ENCODE measurements at regions not wholly inside any gene's neighbourhood (a gene's known extent, or its start where the extent isn't known, plus 50 kb on each side); places are given as distances from the start of the nearest gene placed in this dataset.

DNA sequence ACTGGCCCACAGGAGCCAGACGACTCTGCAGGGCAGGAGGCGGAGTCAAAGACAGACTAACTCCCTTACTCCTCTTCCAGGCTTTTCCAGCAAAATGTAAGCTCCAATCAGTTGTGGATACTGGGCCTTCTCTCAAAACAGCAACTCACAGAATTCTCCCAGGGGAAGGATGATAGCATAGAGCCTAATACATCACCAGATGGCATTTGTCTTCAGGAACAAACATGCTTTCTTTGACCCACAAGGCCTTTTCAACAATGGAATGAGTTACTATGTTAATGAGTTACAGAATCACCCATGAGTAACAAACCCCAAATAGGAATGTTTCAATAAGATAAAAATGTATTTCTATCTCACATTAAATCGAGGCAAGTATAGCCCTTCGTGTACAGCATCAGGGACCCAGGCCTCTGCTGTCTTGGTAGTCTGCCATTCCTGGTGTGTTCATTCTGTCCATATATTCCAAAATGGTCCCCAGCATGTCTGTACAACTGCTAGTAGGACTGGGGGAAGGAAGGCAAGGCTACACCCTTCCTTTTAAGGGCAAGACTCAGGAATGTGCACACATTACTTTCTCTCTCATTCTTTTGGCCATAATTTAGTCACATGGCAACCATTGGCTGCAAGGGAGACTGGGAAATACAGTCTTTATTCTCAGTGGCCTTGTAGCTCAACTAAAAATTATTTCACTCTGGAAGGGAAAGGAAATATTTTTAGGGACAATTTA lies 76.4 kb downstream of the BOD1L2 start:
- Histone ChIP-seq H3K4me1 (no peaks in the 10 kb centered on the region), H3K4me3 (no peak overlapping the region), H3K27me3 (no peaks in the 10 kb centered on the region), H3K27ac (no peak overlapping the region), H3K36me3 (no peaks in the 10 kb centered on the region), H3K9me3 (no peaks in the 10 kb centered on the region)
- no peak for ATAC-seq (ENCODE audit: low FRiP score in 2 of 2)
- 62 to 66% methylated on average over 4 of the region's 4 CpGs for WGBS, 2 donors
- no peak for DNase-seq
- TF ChIP-seq POLR2AphosphoS5 (IDR thresholded peaks at IDR 0.05) (no peak), EP300 (IDR thresholded peaks at IDR 0.05) (no peak), POLR2A (IDR thresholded peaks at IDR 0.05) (no peak)
- TF ChIP-seq, protein P1, sequence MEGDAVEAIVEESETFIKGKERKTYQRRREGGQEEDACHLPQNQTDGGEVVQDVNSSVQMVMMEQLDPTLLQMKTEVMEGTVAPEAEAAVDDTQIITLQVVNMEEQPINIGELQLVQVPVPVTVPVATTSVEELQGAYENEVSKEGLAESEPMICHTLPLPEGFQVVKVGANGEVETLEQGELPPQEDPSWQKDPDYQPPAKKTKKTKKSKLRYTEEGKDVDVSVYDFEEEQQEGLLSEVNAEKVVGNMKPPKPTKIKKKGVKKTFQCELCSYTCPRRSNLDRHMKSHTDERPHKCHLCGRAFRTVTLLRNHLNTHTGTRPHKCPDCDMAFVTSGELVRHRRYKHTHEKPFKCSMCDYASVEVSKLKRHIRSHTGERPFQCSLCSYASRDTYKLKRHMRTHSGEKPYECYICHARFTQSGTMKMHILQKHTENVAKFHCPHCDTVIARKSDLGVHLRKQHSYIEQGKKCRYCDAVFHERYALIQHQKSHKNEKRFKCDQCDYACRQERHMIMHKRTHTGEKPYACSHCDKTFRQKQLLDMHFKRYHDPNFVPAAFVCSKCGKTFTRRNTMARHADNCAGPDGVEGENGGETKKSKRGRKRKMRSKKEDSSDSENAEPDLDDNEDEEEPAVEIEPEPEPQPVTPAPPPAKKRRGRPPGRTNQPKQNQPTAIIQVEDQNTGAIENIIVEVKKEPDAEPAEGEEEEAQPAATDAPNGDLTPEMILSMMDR (IDR thresholded peaks at IDR 0.05), result no peak

DNA sequence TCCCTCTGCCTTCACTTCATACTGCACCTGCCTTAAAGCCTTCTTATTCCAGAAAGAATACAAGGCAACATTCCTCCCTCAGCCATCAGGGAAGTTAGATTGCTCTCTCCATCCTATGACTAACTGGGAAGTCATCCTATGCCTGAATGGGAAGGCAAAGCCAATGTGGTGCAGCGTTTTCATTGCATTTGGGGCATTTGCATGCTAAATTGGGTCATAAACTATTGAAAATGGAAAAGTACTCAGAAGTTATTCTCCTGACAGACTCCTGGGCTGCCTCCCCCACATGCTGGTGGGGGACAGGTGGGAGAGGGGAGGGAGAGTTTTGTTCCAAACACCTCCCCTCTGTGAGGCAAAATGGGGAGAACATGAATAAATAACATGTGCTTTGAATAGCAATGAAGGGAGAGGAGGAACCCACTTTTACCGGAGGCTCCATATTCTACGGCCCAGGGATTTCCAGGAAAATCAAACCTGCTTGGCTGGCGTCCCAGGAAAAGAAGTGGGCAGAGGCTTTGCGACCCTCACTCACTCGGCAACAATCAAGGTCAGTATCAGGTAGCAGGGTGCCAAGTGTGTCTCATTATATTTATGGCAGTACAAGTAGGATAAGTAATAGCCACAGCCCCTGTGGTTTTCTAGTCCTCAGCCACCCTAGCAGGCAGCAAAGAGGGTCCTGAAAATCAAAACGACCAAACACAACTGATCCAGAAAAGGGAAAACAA lies 84.1 kb downstream of the BOD1L2 start:
- Histone ChIP-seq H3K27ac (no peak overlapping the region), H3K4me3 (no peak overlapping the region), H3K27me3 (no peaks in the 10 kb centered on the region), H3K36me3 (no peaks in the 10 kb centered on the region), H3K4me1 (no peaks in the 10 kb centered on the region), H3K9me3 (no peaks in the 10 kb centered on the region)
- ATAC-seq (ENCODE audit: low FRiP score in 2 of 2), result no peak
- DNase-seq, result no peak
- TF ChIP-seq POLR2AphosphoS5 (IDR thresholded peaks at IDR 0.05) (no peak), EP300 (IDR thresholded peaks at IDR 0.05) (no peak), POLR2A (IDR thresholded peaks at IDR 0.05) (no peak)
- TF ChIP-seq, protein P1 (IDR thresholded peaks at IDR 0.05), result no peak
- WGBS, 2 donors, result 65 to 73% methylated on average over 7 of the region's 7 CpGs

DNA sequence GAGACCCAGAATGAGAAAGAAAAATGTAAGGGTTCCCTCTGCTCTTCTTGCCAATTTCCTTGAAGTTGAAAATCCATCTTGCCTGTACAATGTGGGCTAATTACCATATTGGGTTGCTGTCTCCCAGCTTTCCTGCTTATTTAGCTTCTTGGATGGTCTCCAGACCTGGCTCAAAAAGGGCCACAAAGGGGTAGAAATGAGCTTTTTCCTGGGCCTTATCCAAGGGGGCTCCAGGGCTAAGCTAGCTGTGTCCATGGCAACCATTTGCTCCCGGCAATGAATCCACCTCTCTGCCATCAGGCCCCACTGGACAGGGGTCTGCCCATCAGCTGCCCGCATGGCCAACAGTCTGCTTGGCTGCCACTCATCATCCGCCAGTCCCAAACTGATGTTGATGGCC lies 85.0 kb downstream of the BOD1L2 start:
- Histone ChIP-seq H3K36me3 (no peaks in the 10 kb centered on the region), H3K27ac (no peak overlapping the region), H3K4me3 (no peak overlapping the region), H3K4me1 (no peaks in the 10 kb centered on the region), H3K27me3 (no peaks in the 10 kb centered on the region), H3K9me3 (no peaks in the 10 kb centered on the region)
- TF ChIP-seq EP300 (IDR thresholded peaks at IDR 0.05) (no peak), POLR2A (IDR thresholded peaks at IDR 0.05) (no peak), POLR2AphosphoS5 (IDR thresholded peaks at IDR 0.05) (no peak)
- TF ChIP-seq, protein P1 (IDR thresholded peaks at IDR 0.05), result no peak
- no peak for ATAC-seq (ENCODE audit: low FRiP score in 2 of 2)
- DNase-seq, result peak in 1 of 2 donors; percentile 15
- 88 to 96% methylated on average over 3 of the region's 3 CpGs for WGBS, 2 donors

DNA sequence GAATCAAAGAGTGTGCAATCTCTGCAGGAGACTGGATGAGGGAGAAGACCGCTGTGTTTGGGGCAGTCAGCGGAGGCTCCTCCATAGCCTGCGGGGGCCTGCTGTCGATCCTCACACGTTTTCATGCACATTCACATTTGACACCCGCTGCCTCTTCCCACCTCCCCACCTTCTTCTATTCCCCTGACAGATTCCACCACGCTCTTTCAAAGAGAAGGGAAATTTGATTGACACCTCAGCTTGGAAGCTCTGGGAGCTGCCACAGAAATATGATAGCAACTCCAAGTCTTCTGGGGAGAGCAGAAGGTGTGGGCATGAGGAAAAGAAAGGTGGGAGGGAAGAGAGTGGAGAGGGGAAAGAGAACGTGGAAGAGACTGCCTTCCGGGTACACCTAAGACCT lies 87.5 kb downstream of the BOD1L2 start:
- Histone ChIP-seq H3K36me3 (no peaks in the 10 kb centered on the region), H3K4me3 (no peak overlapping the region), H3K9me3 (no peaks in the 10 kb centered on the region), H3K27ac (no peak overlapping the region), H3K27me3 (no peaks in the 10 kb centered on the region), H3K4me1 (no peaks in the 10 kb centered on the region)
- peak in 1 of 2 donors; percentile 7 for DNase-seq
- 52 to 70% methylated on average over 9 of the region's 9 CpGs for WGBS, 2 donors
- no peak for TF ChIP-seq POLR2AphosphoS5 (IDR thresholded peaks at IDR 0.05)
- TF ChIP-seq, protein P1 (IDR thresholded peaks at IDR 0.05), result no peak
- TF ChIP-seq POLR2A (IDR thresholded peaks at IDR 0.05), result no peak
- no peak for TF ChIP-seq EP300 (IDR thresholded peaks at IDR 0.05)
- ATAC-seq (ENCODE audit: low FRiP score in 2 of 2), result no peak

All from upper lobe of left lung (tissue), 6 donors.